GM06990 (cell line): ENCODE measurements at regions not wholly inside any gene's neighbourhood (a gene's known extent, or its start where the extent isn't known, plus 50 kb on each side); places are given as distances from the start of the nearest gene placed in this dataset.

Source experiments
- DNase-seq: peaks from one replicate; pipeline ENCODE4 v3.0.0-alpha.2; 2011; ENCODE audit not compliant: insufficient read length; ENCODE audit errors: extremely low read depth
- H3K27me3 ChIP-seq: replicated peaks from 2 replicates; pipeline ENCODE4 v1.6.0; 2011; ENCODE audit warnings: low read length; ENCODE audit not compliant: control insufficient read depth, insufficient read depth
- H3K36me3 ChIP-seq: 2 replicates; pipeline ENCODE4 v1.5.1; 2011; ENCODE audit warnings: low read length; ENCODE audit not compliant: control insufficient read depth, insufficient read depth
- H3K4me3 ChIP-seq: replicated peaks from 2 replicates; pipeline ENCODE4 v1.5.1; 2011; ENCODE audit warnings: low read depth, mild to moderate bottlenecking, control low read depth, low read length
- TF ChIP-seq, protein P1 (sequence below): IDR thresholded peaks from 2 replicates; pipeline ENCODE4 v1.5.1; 2011; ENCODE audit warnings: low read length, control low read depth, mild to moderate bottlenecking, inconsistent platforms; ENCODE audit not compliant: insufficient read depth, poor library complexity, severe bottlenecking

DNA sequence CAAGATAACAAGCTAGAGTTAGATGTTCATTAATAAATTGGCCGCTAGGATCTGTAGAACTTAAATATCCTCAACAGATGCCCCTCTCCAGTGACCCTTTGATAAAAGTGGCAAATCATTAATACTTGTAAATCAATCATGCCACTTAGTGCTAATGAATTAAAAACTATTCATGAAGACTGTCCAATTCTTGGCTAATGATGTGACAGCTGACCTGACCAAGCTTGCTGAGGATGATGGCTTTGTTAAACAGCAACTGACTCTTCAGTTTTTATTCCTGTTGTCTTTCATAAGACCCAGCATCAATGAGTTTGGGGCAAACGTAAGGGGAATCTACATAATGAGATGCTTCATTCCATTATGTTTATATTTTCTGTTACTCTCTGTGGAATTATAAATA, 396.8 kb upstream of the NMUR2 start:
- TF ChIP-seq, protein P1, sequence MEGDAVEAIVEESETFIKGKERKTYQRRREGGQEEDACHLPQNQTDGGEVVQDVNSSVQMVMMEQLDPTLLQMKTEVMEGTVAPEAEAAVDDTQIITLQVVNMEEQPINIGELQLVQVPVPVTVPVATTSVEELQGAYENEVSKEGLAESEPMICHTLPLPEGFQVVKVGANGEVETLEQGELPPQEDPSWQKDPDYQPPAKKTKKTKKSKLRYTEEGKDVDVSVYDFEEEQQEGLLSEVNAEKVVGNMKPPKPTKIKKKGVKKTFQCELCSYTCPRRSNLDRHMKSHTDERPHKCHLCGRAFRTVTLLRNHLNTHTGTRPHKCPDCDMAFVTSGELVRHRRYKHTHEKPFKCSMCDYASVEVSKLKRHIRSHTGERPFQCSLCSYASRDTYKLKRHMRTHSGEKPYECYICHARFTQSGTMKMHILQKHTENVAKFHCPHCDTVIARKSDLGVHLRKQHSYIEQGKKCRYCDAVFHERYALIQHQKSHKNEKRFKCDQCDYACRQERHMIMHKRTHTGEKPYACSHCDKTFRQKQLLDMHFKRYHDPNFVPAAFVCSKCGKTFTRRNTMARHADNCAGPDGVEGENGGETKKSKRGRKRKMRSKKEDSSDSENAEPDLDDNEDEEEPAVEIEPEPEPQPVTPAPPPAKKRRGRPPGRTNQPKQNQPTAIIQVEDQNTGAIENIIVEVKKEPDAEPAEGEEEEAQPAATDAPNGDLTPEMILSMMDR = no peak
- DNase-seq = no peak
- no peaks in the 10 kb centered on the region for H3K27me3 ChIP-seq
- no peak overlapping the region for H3K4me3 ChIP-seq
- H3K36me3 ChIP-seq = no peaks in the 10 kb centered on the region

DNA sequence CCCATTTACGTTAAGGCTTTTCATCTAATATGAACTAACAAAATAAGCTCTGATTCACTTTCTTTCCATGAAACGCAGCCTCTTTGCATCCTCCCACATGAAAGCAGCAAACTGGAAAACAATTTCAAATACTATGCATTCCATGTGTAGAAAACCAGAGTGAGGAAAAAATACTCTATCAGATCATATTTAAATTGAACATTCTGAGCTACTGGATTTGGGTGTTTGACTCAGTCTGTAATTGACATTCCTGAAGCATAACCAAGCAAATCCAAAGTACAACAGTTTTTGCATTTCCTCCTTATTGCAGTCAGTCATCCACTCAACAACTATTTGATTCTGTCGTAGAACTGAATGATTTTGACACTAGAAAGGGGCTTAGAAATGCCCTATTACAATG, 399.1 kb upstream of the NMUR2 start:
- no peak for DNase-seq
- TF ChIP-seq, protein P1 = no peak
- no peaks in the 10 kb centered on the region for H3K36me3 ChIP-seq
- H3K4me3 ChIP-seq = no peak overlapping the region
- no peaks in the 10 kb centered on the region for H3K27me3 ChIP-seq

DNA sequence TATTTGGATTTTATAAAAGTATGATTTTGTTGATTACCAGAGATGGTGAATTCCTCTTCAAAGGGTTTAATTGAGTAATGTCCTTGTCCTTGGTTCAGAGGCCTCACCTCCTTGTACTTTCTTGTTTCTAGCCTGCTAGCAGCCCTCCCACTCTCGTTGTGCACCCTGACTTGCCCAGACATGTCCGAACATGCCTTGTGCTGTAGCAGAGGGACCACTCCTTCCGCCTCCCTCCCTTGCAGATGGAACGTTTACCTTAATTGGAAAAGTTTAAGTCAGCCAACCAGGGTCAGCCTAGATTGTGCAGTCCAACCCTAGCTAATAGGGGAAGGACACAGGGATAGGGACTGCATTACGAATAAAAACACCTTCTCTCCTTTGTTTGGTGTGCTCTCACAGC, 406.9 kb upstream of the NMUR2 start:
- Histone ChIP-seq H3K4me3 (no peak overlapping the region), H3K36me3 (no peaks in the 10 kb centered on the region), H3K27me3 (no peaks in the 10 kb centered on the region)
- no peak for DNase-seq
- TF ChIP-seq, protein P1 = no peak

DNA sequence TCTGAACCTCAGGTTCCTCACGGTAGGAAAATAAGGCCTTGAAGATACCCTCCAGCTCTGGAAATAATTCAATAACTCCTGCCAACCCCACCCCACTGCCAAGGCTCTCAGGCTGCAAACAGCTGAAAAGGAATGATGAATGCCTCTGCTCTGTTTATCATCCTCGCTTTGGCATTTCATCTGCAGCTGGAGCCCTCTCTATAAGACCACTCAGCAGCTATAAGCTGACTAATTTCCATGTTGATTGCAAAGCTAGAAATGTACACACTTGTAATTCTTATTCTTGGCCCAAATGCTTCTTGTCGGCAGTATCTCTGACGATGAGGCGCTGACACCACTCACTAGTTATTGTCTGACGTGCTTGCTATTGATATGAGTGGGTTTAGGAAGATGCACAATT, 408.4 kb upstream of the NMUR2 start:
- TF ChIP-seq, protein P1 = no peak
- no peaks in the 10 kb centered on the region for H3K36me3 ChIP-seq
- DNase-seq = no peak
- H3K27me3 ChIP-seq = no peaks in the 10 kb centered on the region
- no peak overlapping the region for H3K4me3 ChIP-seq

DNA sequence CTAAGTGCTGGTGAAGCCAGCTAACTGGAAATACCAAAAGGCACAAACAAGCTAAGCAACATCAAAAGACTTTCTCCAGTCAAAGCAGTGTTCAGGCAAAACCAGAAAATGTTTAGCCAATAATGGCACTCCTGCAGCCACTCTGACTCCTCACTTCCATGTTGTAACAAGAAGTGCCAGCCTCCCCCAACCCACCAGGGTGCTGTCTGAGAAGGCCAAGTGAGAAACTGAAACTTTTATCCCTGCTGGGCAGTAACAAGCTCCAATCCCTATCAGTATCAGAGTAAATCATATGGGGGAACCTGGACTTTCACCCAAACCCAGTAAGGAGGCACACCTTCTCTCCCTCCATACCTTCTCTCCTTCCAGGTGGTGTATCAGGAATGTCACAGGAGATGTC, 414.8 kb upstream of the NMUR2 start:
- Histone ChIP-seq H3K36me3 (no peaks in the 10 kb centered on the region), H3K27me3 (no peaks in the 10 kb centered on the region), H3K4me3 (no peak overlapping the region)
- no peak for DNase-seq
- TF ChIP-seq, protein P1 = no peak

DNA sequence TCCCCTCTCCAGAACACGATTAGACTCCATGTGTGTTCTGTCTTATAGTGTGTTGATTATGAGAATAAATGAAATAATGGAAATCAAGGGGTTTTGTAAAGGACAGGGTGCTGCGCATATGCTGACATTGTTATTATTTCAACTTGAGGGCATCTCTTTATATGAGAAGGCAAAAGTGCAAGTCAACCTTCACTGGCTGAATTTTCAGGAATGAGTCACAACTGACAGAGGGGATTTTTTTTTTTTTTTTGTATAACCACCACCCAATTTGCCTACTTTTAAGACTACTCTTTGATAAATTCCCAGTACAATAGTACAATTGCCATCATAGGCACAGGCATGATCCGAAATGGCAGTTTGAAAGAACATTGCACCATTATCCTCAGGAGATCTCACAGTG, 419.2 kb upstream of the NMUR2 start:
- Histone ChIP-seq H3K27me3 (no peaks in the 10 kb centered on the region), H3K36me3 (no peaks in the 10 kb centered on the region), H3K4me3 (no peak overlapping the region)
- no peak for DNase-seq
- TF ChIP-seq, protein P1 = no peak
